HFFc6 (cell line): ENCODE measurements at regions not wholly inside any gene's neighbourhood (a gene's known extent, or its start where the extent isn't known, plus 50 kb on each side); places are given as distances from the start of the nearest gene placed in this dataset.

Experiments
- DNase-seq: peaks from one replicate; pipeline ENCODE4 v3.0.0-alpha.2; 2018
- H3K27ac Mint-ChIP-seq: 2 replicates; pipeline ENCODE4 v1.8.0; 2020; ENCODE audit warnings: mild to moderate bottlenecking, mixed read lengths
- H3K27me3 Mint-ChIP-seq: 2 replicates; pipeline ENCODE4 v1.8.0; 2021; ENCODE audit warnings: mild to moderate bottlenecking, moderate library complexity, mixed read lengths; ENCODE audit not compliant: insufficient read depth
- H3K36me3 Mint-ChIP-seq: 2 replicates; pipeline ENCODE4 v1.8.0; 2021; ENCODE audit warnings: low read depth, mixed read lengths
- H3K4me1 Mint-ChIP-seq: 2 replicates; pipeline ENCODE4 v1.8.0; 2020; ENCODE audit warnings: low read depth, mixed read lengths
- H3K4me3 Mint-ChIP-seq: 2 replicates; pipeline ENCODE4 v1.8.0; 2020; ENCODE audit warnings: mild to moderate bottlenecking, moderate library complexity, mixed read lengths
- H3K9me3 Mint-ChIP-seq: 2 replicates; pipeline ENCODE4 v1.8.0; 2020; ENCODE audit warnings: mild to moderate bottlenecking, mixed read lengths
- CTCF ChIP-seq: fragments of 200-600 bp; sonication (generic); IDR thresholded peaks from 2 replicates; pipeline ENCODE4 v1.5.0; 2021; ENCODE audit warnings: antibody characterized with exemption, mild to moderate bottlenecking

- H3K4me1 Mint-ChIP-seq: no peaks in the 10 kb centered on the region
- peaks cover 28% of the 10 kb centered on the region for H3K9me3 Mint-ChIP-seq
- no peaks in the 10 kb centered on the region for H3K27me3 Mint-ChIP-seq
- TF ChIP-seq CTCF: no peak
- DNase-seq: no peak
- H3K27ac Mint-ChIP-seq: no peak overlapping the region
- no peaks in the 10 kb centered on the region for H3K36me3 Mint-ChIP-seq
- no peak overlapping the region for H3K4me3 Mint-ChIP-seq
Measured at GRCh38 chr3:163655021-163655420, 1423.3 kb downstream of the SI start.

- Mint-ChIP-seq H3K4me1 (no peaks in the 10 kb centered on the region), H3K4me3 (no peak overlapping the region), H3K27ac (no peak overlapping the region), H3K36me3 (no peaks in the 10 kb centered on the region), H3K9me3 (peaks cover 26% of the 10 kb centered on the region), H3K27me3 (no peaks in the 10 kb centered on the region)
- no peak for TF ChIP-seq CTCF
- DNase-seq: no peak
Measured at GRCh38 chr3:163644172-163644571, 1434.1 kb downstream of the SI start.

GRCh38 chr3:163632722-163633121 is 1445.6 kb downstream of the SI start:
- H3K9me3 Mint-ChIP-seq: peaks cover 15% of the 10 kb centered on the region; the same call in 1 of the 2 replicates
- DNase-seq: no peak
- H3K4me3 Mint-ChIP-seq: no peak overlapping the region
- H3K27me3 Mint-ChIP-seq: no peaks in the 10 kb centered on the region
- no peaks in the 10 kb centered on the region for H3K36me3 Mint-ChIP-seq
- TF ChIP-seq CTCF: no peak
- H3K4me1 Mint-ChIP-seq: no peaks in the 10 kb centered on the region
- H3K27ac Mint-ChIP-seq: no peak overlapping the region

DNA sequence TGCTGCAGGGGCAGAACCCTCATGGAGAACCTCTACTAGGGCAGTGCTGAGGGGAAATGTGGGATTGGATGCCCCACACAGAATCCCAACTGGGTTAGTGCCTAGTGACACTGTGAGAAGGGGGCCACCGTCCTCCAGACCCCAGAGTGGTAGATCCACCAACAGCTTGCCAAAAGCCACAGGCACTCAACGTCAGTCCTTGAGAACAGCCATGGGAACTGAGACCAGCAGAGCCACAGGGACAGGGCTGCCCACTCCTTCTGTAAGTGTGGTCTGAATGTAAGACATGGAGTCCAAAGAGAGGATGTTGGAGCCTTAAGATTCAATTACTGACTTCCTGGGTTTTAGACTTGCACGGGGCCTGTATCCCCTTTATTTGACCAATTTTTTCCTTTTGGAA is 1451.5 kb downstream of the SI start:
- no peaks in the 10 kb centered on the region for H3K27me3 Mint-ChIP-seq
- H3K4me3 Mint-ChIP-seq: no peak overlapping the region
- H3K9me3 Mint-ChIP-seq: peaks cover 20% of the 10 kb centered on the region
- DNase-seq: no peak
- H3K27ac Mint-ChIP-seq: no peak overlapping the region
- H3K4me1 Mint-ChIP-seq: no peaks in the 10 kb centered on the region
- no peaks in the 10 kb centered on the region for H3K36me3 Mint-ChIP-seq
- no peak for TF ChIP-seq CTCF

GRCh38 chr3:163622384-163622783 is 1455.9 kb downstream of the SI start:
- Mint-ChIP-seq H3K27ac (no peak overlapping the region), H3K36me3 (no peaks in the 10 kb centered on the region), H3K9me3 (peaks cover 27% of the 10 kb centered on the region), H3K4me1 (no peaks in the 10 kb centered on the region), H3K27me3 (no peaks in the 10 kb centered on the region), H3K4me3 (no peak overlapping the region)
- no peak for DNase-seq
- TF ChIP-seq CTCF: no peak

- DNase-seq: no peak
- Mint-ChIP-seq H3K36me3 (no peaks in the 10 kb centered on the region), H3K9me3 (peaks cover 28% of the 10 kb centered on the region), H3K27me3 (no peaks in the 10 kb centered on the region), H3K4me3 (no peak overlapping the region), H3K27ac (no peak overlapping the region), H3K4me1 (no peaks in the 10 kb centered on the region)
- no peak for TF ChIP-seq CTCF
Measured at GRCh38 chr3:163614886-163615285, 1463.4 kb downstream of the SI start.
